Caki2 (cell line): ENCODE measurements at regions not wholly inside any gene's neighbourhood (a gene's known extent, or its start where the extent isn't known, plus 50 kb on each side); places are given as distances from the start of the nearest gene placed in this dataset.
A peak's percentile ranks its signal among the peaks of the same experiment; 100 is the strongest.
"Not testable (repeated sequence)": the region's sequence is repeated elsewhere in the genome, so short reads cannot be mapped to it uniquely, and the experiment has no call there.

Experiments
- DNase-seq: peaks from one replicate; pipeline ENCODE4 v3.0.0-alpha.2; 2015; ENCODE audit warnings: low read depth
- in situ Hi-C: cut with HindIII; loops from 2 replicates; pipeline ENCODE4 v1.10.0; 2016; ENCODE audit warnings: low sequenced_read_pairs, low pct_unique_long_range_greater_than_20kb, mixed read lengths

DNA sequence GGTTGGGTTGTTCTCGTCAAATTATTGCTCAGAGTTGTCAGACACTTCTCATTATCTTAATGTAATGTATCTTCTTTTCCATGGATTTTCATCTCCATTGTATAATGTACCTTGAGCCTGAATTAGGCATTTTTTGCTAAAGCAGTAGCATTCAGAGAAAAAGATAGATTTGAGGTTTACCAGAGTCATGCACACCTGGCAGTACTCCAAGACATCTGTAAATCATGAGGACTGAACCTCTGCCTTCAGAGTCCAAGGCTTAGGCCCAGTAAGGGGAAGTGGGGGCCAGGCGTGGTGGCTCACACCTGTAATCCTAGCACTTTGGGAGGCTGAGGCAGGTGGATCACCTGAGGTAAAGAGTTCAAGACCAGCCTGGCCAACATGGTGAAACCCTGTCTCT lies 624.3 kb upstream of the MBL2 start:
- in situ Hi-C loops, result no loop called here
- no peak for DNase-seq

DNA sequence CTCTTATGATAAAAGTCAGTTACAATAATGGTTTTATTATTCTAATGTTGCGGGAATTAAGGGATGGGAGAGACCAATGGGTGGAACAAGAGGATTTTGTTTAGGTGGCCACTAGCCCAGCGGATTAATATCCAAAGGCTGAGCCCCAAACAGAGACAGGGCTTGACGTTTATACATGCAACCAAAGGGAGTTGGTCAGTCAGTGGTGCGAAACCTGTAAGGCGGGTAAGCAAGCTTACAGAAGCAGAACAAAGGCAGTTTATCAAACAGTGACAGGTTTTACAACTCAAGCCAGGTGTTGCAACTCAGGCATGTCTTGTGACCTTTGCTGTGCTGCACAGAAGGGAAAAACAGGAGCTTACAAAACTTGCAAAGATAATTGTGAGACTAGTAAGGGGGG lies 622.9 kb upstream of the MBL2 start:
- DNase-seq, result peak; percentile 7
- in situ Hi-C loops, result no loop called here

DNA sequence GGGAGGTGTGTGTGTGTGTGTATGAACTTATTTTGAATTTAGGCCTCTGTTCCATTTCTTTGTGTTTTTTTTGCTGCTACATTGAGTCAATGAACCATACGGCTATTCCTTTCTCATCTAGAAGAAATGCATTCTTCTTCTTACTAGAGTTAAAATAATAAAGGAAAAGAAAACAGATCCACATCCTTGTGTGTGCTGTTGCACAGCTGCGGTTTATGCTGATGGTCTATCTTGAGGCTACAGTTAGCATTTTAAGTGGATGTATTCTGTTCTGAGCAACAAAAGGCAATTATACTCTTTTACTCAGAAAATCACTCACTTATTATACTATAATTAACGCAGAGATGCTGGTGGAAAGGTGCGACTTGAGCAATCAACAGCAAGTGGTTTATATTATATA lies 615.0 kb upstream of the MBL2 start:
- in situ Hi-C loops, result no loop called here
- peak; percentile 26 for DNase-seq

DNA sequence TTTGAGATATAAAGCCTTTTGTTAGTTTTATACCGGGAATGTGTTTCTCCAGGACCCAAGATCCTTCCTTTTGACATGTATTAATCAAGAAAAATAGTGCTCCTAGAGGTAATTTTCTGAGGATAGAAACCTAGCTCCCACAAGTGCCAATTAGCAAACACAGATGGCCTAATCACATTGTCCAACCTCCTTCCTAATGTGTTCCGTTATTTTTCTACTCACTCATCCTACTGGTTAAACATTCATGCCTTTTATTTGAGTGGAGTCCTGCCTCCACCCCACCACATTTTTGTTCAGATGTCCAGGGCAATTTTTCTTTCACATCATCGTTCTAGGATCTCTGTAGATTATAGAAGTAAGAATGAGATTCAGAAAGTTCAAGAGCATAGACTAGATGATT lies 610.0 kb upstream of the MBL2 start:
- no peak for DNase-seq
- in situ Hi-C loops, result no loop called here

DNA sequence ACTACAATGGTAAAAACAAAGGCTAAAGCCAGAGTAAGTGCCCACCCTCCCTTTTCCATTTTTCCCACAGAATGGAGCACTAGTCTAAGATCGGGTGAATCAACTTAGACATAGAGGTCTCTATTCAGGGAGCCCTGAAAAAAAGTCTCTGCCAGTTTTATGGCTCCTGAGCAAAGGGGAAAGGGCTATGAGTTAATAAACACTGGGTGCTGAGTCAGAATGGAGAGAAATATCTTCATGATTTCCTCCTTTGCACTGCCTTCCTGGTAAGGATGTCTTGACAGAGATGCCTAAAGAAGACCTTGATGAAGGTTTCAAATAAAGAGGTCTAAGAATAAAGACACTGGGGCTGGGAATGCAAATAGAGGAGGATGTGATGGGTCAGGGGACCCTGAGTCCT lies 607.4 kb upstream of the MBL2 start:
- in situ Hi-C loops, result no loop called here
- peak; percentile 38 for DNase-seq

DNA sequence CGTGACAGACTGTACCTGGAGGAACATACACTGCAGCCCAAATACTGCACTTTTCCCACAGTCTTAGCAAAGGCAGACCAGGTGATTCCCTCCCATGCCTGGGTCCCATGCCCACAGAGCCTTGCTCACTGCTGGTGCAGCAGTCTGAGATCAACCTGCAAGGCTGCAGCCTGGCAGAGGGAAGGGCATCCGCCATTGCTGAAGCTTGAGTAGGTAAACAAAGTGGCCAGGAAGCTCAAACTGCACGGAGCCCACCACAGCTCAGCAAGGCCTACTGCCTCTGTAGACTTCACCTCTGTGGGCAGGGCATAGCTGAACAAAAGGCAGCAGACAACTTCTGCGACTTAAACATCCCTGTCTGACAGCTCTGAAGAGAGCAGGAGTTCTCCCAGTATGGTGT lies 597.8 kb upstream of the MBL2 start:
- no peak for DNase-seq
- in situ Hi-C loops, result no loop called here

DNA sequence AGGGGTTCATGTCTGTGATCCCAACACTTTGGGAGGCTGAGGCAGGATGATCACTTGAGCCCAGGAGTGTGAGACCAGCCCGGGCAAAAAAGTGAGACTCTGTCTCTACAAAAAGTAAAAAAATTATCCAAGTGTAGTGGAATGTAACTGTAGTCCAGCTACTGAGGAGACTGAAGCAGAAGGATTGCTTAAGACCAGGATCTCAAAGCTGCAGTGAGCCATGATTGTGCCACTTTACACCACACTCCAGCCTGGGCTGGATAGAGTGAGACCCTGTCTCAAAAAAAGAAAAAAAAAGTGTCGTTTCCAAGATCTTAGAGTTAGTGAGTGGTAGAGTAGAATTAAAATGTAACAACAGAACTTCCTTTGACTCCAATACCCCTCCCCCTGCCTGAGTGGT lies 589.4 kb upstream of the MBL2 start:
- DNase-seq, result no peak
- in situ Hi-C loops, result no loop called here

DNA sequence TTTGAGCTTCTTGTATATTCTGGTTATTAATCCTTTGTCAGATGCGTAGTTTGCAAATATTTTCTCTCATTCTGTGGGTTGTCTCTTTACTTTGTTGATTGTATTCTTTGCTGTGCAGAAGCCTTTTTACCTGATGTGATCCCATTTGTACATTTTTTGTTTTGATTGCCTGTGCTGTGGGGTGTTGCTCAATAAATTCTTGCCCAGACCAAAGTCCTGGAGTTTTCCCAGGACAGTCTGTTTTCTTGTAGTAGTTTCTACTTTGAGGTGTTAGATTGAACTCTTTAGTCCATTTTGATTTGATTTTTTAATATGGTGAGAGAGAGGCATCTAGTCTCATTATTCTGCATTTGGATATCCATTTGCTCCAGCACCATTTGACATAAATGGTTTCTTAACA lies 588.7 kb upstream of the MBL2 start:
- no peak for DNase-seq

DNA sequence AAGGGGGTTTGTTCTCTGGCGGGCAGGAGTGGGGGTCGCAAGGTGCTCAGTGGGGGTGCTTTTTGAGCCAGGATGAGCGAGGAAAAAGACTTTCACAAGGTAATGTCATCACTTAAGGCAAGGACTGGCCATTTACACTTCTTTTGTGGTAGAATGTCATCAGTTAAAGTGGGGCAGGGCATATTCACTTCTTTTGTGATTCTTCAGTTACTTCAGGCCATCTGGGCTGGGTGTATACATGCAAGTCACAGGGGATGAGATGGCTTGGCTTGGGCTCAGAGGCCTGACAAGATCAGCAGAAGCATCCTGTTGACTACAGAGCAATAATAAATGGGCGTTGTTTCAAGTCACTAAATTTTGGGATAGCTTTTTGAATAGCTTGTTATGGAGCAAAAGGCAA lies 586.4 kb upstream of the MBL2 start:
- DNase-seq, in situ Hi-C loops: not testable (repeated sequence)

More for the DNA sequence above, 588.7 kb upstream of the MBL2 start:
- in situ Hi-C loops, result no loop called here

DNA sequence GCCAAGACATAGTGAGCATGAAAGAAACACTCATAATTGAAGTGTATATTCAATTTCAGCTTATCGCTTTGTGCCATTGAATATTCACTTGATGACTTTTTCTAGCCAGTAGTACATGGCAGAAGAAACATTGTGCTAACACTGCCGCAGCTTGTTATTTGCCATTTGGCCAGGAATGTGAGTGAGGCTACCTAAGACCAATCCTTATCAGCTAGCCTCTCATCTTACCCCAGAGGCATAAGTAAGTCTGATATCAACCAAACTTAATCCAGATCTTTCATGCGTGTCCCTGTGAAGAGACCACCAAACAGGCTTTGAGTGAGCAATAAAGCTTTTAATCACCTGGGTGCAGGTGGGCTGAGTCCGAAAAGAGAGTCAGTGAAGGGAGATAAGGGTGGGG lies 586.0 kb upstream of the MBL2 start:
- DNase-seq, result no peak
- in situ Hi-C loops, result no loop called here

DNA sequence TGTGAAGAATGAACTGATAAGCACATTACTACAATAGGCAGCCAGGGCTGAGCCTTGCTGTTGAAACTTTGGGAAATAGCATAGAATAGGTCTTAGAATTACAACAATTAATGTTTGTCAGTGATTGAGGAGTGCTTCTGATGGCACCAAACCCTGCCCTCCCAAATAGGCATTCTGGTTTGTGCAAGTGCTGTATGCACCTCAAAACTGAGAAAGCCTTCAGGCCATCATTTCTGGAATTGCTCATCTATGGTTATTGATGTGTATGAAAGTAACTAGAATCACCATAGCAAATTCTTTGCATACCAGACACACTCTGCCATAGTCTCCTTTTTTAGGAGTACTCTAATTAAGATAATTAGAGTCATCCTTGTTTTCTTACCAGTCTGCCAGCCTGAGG lies 585.0 kb upstream of the MBL2 start:
- DNase-seq, result no peak
- in situ Hi-C loops, result no loop called here

DNA sequence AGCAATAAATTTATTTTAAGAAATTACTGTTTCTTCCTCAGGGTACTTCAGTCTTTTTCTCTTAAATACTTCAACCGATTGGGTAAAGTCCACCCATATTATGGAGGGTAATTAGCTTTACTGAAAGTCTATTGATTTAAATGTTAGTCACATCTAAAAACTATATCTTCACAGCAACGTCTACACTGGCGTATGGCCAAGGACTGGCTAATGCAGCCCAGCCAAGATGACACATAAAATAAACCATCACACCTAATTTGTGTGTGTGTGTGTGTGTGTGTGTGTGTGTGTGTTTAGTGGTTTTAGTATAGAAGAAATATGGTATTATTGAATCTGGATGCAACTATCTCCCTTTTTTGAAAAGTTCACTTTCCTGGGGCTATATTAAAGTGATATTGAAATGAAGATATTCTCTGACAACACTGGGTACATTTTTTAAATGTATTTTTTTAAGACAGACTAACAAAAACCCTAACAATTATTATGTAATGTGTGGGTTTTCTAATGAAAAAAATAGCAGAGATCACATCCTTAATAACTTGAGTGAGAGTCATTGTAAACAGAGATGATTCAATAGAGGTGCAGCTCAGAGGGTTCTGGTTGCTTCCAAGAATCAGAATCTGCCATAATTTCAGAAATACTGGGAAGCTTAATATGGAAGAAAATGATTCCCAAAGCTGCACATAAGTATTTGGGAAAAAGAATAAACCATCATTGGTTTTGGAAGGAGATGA lies 584.2 kb upstream of the MBL2 start:
- in situ Hi-C loops, result no loop called here
- no peak for DNase-seq

DNA sequence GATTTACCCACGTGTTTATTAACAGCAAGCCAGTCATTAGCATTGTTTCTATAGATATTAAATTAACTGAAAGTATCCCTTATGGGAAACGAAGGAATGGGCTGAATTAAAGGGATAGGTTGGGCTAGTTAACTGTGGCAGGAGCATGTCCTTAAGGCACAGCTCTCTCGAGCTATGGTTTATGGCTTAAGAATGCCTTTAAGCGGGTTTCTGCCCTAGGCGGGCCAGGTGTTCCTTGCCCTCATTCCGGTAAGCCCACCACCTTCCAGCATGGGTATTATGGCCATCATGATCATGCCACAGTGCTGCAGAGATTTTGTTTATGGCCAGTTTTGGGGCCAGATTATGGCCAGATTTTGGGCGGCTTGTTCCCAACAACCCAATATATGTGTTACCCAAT lies 569.9 kb upstream of the MBL2 start:
- in situ Hi-C loops, result not testable (repeated sequence)

DNA sequence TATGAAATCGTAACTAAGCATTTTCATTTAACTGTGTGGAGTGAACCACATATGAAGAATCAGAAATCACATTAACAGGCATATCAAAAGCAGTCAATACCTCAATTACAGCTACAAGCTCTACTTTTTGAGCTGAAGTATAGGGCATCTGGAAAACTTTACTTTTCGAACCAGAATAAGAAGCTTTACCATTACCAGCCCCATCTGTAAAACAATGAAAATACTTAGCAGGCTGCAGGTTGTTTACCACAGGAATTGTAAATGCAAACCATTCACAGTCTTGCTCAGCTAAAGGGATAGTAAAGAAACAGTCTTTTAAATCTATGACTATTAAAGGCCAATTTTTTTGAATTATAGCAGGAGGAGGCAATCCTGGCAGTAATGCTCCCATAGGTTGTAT lies 565.6 kb upstream of the MBL2 start:
- in situ Hi-C loops, DNase-seq: not testable (repeated sequence)

More for the DNA sequence above, 569.9 kb upstream of the MBL2 start:
- DNase-seq, result not testable (repeated sequence)

DNA sequence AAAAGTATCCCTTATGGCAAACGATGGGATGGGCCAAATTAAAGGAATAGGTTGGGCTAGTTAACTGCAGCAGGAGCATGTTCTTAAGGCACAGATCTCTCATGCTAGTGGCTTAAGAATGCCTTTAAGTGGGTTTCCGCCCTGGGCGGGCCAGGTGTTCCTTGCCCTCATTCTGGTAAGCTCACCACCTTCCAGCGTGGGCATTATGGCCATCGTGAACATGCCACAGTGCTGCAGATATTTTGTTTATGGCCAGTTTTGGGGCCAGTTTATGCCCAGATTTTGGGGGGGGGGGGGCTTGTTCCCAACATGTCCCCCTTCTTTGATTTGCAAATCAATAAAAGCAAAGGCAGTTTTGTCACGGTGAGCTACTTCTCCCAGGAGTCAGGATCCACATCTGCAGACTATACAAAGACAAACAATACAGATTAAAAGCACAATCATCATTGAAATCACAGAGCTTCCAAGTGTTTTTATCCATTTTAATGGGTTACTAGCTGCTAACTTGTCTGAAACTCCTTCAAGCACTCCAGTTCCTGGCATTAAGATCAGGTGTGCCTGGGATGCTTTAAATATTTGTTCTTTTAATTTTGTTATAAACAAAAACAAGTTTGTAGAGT lies 563.3 kb upstream of the MBL2 start:
- DNase-seq, in situ Hi-C loops: not testable (repeated sequence)

DNA sequence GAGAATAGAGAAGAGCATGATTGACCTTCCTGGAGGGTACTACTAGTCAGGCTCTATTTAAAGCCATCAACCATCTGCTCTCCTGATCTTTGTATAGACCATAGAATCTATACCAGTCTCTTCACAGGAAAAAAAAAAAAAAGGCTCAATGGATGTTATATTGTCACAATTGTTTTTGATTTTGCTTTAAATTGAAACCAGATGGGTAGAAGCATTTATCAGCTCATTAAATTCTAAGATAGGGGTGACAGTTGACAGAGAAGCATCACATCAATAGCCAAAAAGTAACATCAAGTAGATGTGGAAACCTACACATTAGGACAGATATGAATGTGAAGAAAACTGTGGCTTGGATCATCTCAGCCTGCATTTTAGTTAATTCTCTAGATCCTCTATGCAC lies 558.9 kb upstream of the MBL2 start:
- DNase-seq, result no peak
- in situ Hi-C loops, result no loop called here

DNA sequence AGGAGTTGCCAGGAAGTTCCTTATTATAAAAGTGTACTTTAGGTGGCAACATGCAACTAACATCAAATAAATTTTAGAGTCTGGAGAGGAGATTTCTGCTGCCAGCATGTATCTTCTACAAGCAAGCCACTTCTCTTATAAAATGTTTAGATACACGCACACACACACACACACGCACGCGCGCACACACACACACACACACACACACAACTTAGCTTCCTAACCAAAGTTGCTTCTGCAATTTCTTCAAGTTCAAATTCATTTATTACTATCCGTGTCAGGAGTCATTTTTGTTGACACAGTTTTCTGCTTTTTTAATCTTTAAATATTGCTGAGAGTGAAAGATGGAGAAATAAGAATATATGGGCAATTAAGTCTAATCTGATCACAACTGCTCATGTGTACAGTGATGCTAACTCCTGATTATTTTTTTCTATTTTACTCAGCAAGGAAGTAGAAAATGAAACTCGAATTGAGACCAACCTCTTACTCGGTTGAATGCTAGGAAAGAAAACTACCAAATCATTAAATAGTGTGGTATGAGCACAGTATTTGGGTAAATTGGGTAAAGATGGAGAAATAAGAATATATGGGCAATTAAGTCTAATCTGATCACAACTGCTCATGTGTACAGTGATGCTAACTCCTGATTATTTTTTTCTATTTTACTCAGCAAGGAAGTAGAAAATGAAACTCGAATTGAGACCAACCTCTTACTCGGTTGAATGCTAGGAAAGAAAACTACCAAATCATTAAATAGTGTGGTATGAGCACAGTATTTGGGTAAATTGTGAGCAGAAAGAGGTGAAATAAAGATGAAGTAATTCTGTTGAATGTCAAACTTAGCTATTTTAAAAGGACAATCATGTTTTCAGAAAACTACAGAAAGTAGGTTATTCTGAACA lies 554.1 kb upstream of the MBL2 start:
- DNase-seq, in situ Hi-C loops: not testable (repeated sequence)

DNA sequence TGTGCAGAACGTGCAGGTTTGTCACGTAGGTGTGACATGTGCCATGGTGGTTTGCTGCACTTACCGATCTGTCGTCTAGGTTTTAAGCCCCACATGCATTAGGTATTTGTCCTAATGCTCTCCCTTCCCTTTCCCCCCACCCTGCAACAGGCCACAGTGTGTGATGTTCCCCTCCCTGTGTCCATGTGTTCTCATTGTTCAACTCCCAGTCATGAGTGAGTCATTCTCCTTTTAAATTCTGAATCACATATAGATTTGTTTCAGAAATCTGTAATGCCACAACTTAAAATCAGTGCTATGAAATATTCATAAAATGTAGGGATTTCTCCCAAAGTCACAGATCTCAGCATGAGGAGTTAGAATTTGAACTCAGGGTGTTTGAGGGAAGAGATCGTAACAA lies 552.5 kb upstream of the MBL2 start:
- no peak for DNase-seq
- in situ Hi-C loops, result no loop called here

DNA sequence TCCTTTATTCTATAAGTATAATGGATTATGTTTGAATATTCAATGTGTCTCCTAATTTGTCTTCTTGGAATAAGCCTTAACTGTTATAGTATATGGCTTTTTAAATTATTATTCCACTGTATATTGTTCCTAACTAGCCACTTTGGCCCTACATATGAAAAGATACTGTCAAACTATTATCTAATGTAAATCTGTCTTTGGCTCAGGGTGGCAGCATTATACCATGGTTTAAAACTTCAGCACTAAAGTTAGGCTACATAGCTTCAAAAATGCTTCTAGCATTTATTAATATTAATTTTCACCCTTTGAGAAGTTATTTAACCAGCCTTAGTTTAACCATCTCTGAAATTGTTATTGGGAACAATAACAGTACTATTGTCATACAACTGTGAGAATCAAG lies 543.1 kb upstream of the MBL2 start:
- in situ Hi-C loops, result no loop called here
- DNase-seq, result no peak
